HCT116 (cell line): ENCODE measurements at regions not wholly inside any gene's neighbourhood (a gene's known extent, or its start where the extent isn't known, plus 50 kb on each side); places are given as distances from the start of the nearest gene placed in this dataset.
"Not testable (repeated sequence)": the region's sequence is repeated elsewhere in the genome, so short reads cannot be mapped to it uniquely, and the experiment has no call there.

ENCODE experiments used
- CEBPB ChIP-seq: IDR thresholded peaks from 2 replicates; pipeline ENCODE4 v1.6.1; 2012; ENCODE audit warnings: low read depth
- CTCF ChIP-seq, 3 experiments: fragments of 200-600 bp in 1 of 3; sonication (generic) in 1 of 3; IDR thresholded peaks in 2 of 3; conservative IDR thresholded peaks in 1 of 3; 2 replicates each; pipeline ENCODE4 v1.5.1; 2012 to 2017; ENCODE audit warnings: low read depth in 2 of 3, low read length in 2 of 3, antibody characterized with exemption in 1 of 3, borderline replicate concordance in 1 of 3, control low read depth in 1 of 3, mild to moderate bottlenecking in 1 of 3, mixed read lengths in 1 of 3, mixed run types in 1 of 3, moderate library complexity in 1 of 3; ENCODE audit not compliant: insufficient read depth in 1 of 3
- EZH2 ChIP-seq: fragments of 200-600 bp; sonication (generic); IDR thresholded peaks from 2 replicates; pipeline ENCODE4 v1.6.1; 2017; ENCODE audit warnings: antibody characterized with exemption, mixed run types
- EZH2phosphoT487 ChIP-seq: fragments of 200-600 bp; IDR thresholded peaks from 2 replicates; pipeline ENCODE4 v1.6.1; 2018; ENCODE audit warnings: antibody characterized with exemption, borderline replicate concordance
- FOSL1 ChIP-seq: IDR thresholded peaks from 2 replicates; pipeline ENCODE4 v1.6.1; 2012; ENCODE audit warnings: low read depth
- MAX ChIP-seq: IDR thresholded peaks from 2 replicates; pipeline ENCODE4 v1.6.1; 2012
- POLR2A ChIP-seq: IDR thresholded peaks from 2 replicates; pipeline ENCODE4 v1.7.0; 2011; ENCODE audit warnings: borderline replicate concordance; ENCODE audit not compliant: insufficient read depth, insufficient read length; ENCODE audit errors: extremely low read depth
- POLR2AphosphoS5 ChIP-seq: IDR thresholded peaks from 2 replicates; pipeline ENCODE4 v1.6.1; 2011; ENCODE audit warnings: mild to moderate bottlenecking, low read depth, low read length, moderate library complexity
- REST ChIP-seq: IDR thresholded peaks from 2 replicates; pipeline ENCODE4 v1.6.1; 2012; ENCODE audit warnings: low read depth
- SP1 ChIP-seq: IDR thresholded peaks from 2 replicates; pipeline ENCODE4 v1.6.1; 2012; ENCODE audit warnings: low read depth
- SRF ChIP-seq: IDR thresholded peaks from 2 replicates; pipeline ENCODE4 v1.6.1; 2012; ENCODE audit warnings: low read depth
- TCF7L2 ChIP-seq: IDR thresholded peaks from 2 replicates; pipeline ENCODE4 v1.7.0; 2011; ENCODE audit warnings: borderline replicate concordance, inconsistent platforms; ENCODE audit not compliant: insufficient read depth, insufficient read length; ENCODE audit errors: extremely low read depth
- ZBTB33 ChIP-seq: IDR thresholded peaks from 2 replicates; pipeline ENCODE4 v1.6.1; 2011; ENCODE audit warnings: mild to moderate bottlenecking, low read length, moderate library complexity; ENCODE audit not compliant: insufficient replicate concordance; ENCODE audit errors: extremely low read depth
- ZNF274 ChIP-seq: fragments of 200-500 bp; sonication (Bioruptor generic); IDR thresholded peaks from 2 replicates; pipeline ENCODE4 v1.6.1; 2014; ENCODE audit warnings: mild to moderate bottlenecking, low read depth, low read length, inconsistent platforms

GRCh38 chr4:126412310-126412709 is 1097.6 kb downstream of the FAT4 start:
- not testable (repeated sequence) for TF ChIP-seq SRF; CTCF (IDR thresholded peaks at IDR 0.05 in 2 of 3, conservative IDR thresholded peaks at IDR 0.05 in 1 of 3; ENCODE audit: borderline replicate concordance in 1 of 3, insufficient read depth in 1 of 3, low read depth in 2 of 3, low read length in 2 of 3); EZH2; ZNF274; POLR2A; MAX; POLR2AphosphoS5; TCF7L2; REST; FOSL1; SP1; CEBPB; ZBTB33; EZH2phosphoT487
